HEK293T (cell line): ENCODE measurements at regions not wholly inside any gene's neighbourhood (a gene's known extent, or its start where the extent isn't known, plus 50 kb on each side); places are given as distances from the start of the nearest gene placed in this dataset.
"Not testable (repeated sequence)": the region's sequence is repeated elsewhere in the genome, so short reads cannot be mapped to it uniquely, and the experiment has no call there.

ENCODE experiments used
- CTCF ChIA-PET: fragments of 350-600 bp; formaldehyde crosslinking; extraction: SDS; loops from one replicate; lab custom pipeline; 2021; ENCODE audit warnings: antibody characterized with exemption, inconsistent platforms; lab: Yijun Ruan, JAX
- POLR2A ChIA-PET: fragments of 350-600 bp; formaldehyde crosslinking; extraction: SDS; loops from one replicate; lab custom pipeline; 2020; ENCODE audit warnings: antibody characterized with exemption, inconsistent platforms; lab: Yijun Ruan, JAX
- DNase-seq: peaks from one replicate; pipeline ENCODE4 v3.0.0; 2012; ENCODE audit warnings: mixed read lengths; ENCODE audit errors: extremely low spot score
- ARNT ChIP-seq: fragments of 450-650 bp; IDR thresholded peaks from 2 replicates; pipeline ENCODE4 v1.6.1; 2017; ENCODE audit warnings: mild to moderate bottlenecking
- BHLHE40 ChIP-seq: fragments of 450-650 bp; IDR thresholded peaks from 2 replicates; pipeline ENCODE4 v1.6.1; 2016; ENCODE audit warnings: mild to moderate bottlenecking, moderate library complexity, borderline replicate concordance
- CTBP1 ChIP-seq: fragments of 450-650 bp; IDR thresholded peaks from 2 replicates; pipeline ENCODE4 v1.6.1; 2016; ENCODE audit warnings: borderline replicate concordance
- ELF4 ChIP-seq: fragments of 450-650 bp; IDR thresholded peaks from 2 replicates; pipeline ENCODE4 v1.6.1; 2017; ENCODE audit warnings: antibody characterized with exemption
- FOXA1 ChIP-seq: fragments of 450-650 bp; IDR thresholded peaks from 2 replicates; pipeline ENCODE4 v1.6.1; 2016; ENCODE audit warnings: mild to moderate bottlenecking
- FOXK2 ChIP-seq: fragments of 450-650 bp; IDR thresholded peaks from 2 replicates; pipeline ENCODE4 v1.6.1; 2016; ENCODE audit warnings: mild to moderate bottlenecking
- FOXM1 ChIP-seq: fragments of 450-650 bp; IDR thresholded peaks from 2 replicates; pipeline ENCODE4 v1.6.1; 2017; ENCODE audit warnings: mild to moderate bottlenecking, borderline replicate concordance
- HDGF ChIP-seq: fragments of 450-650 bp; IDR thresholded peaks from 2 replicates; pipeline ENCODE4 v1.6.1; 2017; ENCODE audit warnings: antibody characterized with exemption, borderline replicate concordance
- L3MBTL2 ChIP-seq: fragments of 450-650 bp; conservative IDR thresholded peaks from 2 replicates; pipeline ENCODE4 v1.6.1; 2016; ENCODE audit warnings: mild to moderate bottlenecking
- LEF1 ChIP-seq: fragments of 450-650 bp; IDR thresholded peaks from 2 replicates; pipeline ENCODE4 v1.6.1; 2017; ENCODE audit warnings: mild to moderate bottlenecking, borderline replicate concordance
- NFRKB ChIP-seq: fragments of 450-650 bp; IDR thresholded peaks from 2 replicates; pipeline ENCODE4 v1.6.1; 2016; ENCODE audit warnings: mild to moderate bottlenecking, moderate library complexity
- SP1 ChIP-seq: fragments of 450-650 bp; IDR thresholded peaks from 2 replicates; pipeline ENCODE4 v1.6.1; 2017
- SUZ12 ChIP-seq: fragments of 450-650 bp; IDR thresholded peaks from 2 replicates; pipeline ENCODE4 v1.6.1; 2016; ENCODE audit warnings: mild to moderate bottlenecking
- TARDBP ChIP-seq: fragments of 450-650 bp; IDR thresholded peaks from 2 replicates; pipeline ENCODE4 v1.6.1; 2016
- ZNF384 ChIP-seq: fragments of 450-650 bp; IDR thresholded peaks from 2 replicates; pipeline ENCODE4 v1.6.1; 2016
- TF ChIP-seq, protein P1 (sequence below): fragments of 450-650 bp; IDR thresholded peaks from 2 replicates; pipeline ENCODE4 v1.6.1; 2016

DNA sequence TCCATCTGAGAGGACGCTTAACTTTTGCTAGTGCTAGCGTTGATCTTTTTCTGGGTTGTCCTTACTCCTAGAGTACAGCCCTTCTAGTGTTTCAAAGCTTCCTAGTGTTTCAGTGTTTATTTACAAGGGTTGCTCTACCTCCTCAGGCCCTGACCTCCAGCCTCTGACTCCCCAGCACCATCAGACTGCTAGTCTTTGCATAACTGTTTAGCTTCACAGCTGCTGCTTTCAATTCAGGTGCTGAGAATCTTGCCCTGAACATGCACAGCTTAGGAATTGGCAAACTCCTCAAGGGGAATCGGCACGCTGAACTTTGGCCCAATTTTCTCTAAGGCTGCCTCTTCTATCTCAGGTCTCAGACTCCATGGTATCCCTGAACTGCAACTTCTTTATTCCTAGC, 52.9 kb downstream of the OR52B4 start:
- CTCF ChIA-PET, POLR2A ChIA-PET, DNase-seq: not testable (repeated sequence)

DNA sequence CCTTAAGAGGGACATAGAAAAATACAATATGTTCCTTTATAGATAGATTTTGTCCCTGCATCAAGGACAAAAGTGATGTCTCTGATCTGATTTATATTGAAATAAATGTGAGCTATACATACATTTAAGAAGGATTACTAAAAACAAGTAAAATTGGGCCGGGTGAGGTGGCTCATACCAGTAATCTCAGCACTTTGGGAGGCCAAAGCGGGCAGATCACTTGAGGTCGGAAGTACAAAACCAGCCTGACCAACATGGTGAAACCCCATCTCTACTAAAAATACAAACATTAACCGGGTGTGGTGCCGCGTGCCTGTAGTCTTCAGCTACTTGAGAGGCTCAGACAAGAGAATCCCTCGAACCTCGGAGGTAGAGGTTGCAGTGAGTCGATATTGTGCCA, 91.0 kb downstream of the OR52B4 start:
- POLR2A ChIA-PET, CTCF ChIA-PET, DNase-seq: not testable (repeated sequence)

DNA sequence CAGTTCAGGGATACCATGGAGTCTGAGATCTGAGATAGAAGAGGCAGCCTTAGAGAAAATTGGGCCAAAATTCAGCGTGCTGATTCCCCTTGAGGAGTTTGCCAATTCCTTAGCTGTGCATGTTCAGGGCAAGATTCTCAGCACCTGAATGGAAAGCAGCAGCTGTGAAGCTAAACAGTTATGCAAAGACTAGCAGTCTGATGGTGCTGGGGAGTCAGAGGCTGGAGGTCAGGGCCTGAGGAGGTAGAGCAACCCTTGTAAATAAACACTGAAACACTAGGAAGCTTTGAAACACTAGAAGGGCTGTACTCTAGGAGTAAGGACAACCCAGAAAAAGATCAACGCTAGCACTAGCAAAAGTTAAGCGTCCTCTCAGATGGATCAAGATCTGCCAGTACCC, 117.1 kb downstream of the OR52B4 start:
- CTCF ChIA-PET, POLR2A ChIA-PET, DNase-seq: not testable (repeated sequence)

GRCh38 chr11:4249475-4249874, 118.7 kb downstream of the OR52B4 start:
- CTCF ChIA-PET, DNase-seq, POLR2A ChIA-PET: not testable (repeated sequence)

GRCh38 chr11:4237771-4238170, 130.4 kb downstream of the OR52B4 start:
- DNase-seq, CTCF ChIA-PET, POLR2A ChIA-PET: not testable (repeated sequence)

GRCh38 chr11:4218857-4219256, 124.3 kb downstream of the RRM1 start:
- POLR2A ChIA-PET, CTCF ChIA-PET, DNase-seq: not testable (repeated sequence)

DNA sequence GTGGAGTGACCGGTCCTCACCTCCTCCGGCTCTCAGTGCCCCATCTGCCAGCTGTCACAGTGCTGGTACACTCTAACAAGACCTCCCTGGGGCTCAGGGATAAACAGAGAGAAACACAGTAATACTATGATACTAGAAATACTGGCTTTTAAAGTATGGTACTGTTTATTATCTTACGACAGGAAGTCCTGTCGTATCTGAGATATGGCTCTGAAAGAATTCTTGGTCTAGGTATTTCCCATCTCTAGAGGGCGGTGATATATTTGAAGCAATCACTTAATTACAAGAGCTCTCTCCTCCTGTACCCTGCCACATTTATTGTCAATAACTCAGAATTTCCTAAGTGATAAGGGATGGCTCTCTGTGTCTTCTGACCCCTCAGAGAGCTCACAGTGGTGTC, 119.1 kb downstream of the RRM1 start:
- CTCF ChIA-PET: no interaction called here
- no peak for TF ChIP-seq NFRKB
- TF ChIP-seq ARNT: no peak
- no peak for TF ChIP-seq HDGF
- no peak for TF ChIP-seq LEF1

DNA sequence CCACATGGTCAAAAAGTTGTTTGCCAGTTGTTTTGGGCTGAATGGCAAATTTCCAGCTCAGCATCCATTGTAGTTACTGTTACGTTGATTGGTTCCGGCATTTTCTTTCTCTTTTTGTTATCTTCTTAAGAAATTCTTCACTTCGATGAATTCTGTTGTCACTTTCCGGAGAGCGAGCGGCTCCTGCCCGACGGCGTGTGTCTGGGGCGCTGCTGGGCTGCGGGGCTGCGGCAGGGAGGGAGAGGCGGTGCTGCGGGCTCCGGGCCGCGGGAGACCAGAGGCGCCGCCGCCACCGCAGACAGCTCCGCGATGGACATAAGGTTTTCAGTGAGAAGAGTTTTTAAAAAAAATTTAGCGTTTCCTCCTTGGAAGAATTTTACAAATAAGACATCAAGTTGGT, 117.4 kb downstream of the RRM1 start:
- DNase-seq: no peak
- ChIA-PET CTCF (no interaction called here), POLR2A (no interaction called here)
- no peak for TF ChIP-seq BHLHE40
- TF ChIP-seq TARDBP: no peak
- TF ChIP-seq SUZ12: no peak
- no peak for TF ChIP-seq LEF1
- TF ChIP-seq FOXA1: no peak
- TF ChIP-seq SP1: no peak
- no peak for TF ChIP-seq ARNT
- TF ChIP-seq ELF4: no peak
- TF ChIP-seq FOXM1: no peak
- TF ChIP-seq L3MBTL2: no peak
- TF ChIP-seq NFRKB: no peak
- no peak for TF ChIP-seq HDGF
- no peak for TF ChIP-seq ZNF384
- no peak for TF ChIP-seq FOXK2
- TF ChIP-seq CTBP1: no peak
- TF ChIP-seq, protein P1, sequence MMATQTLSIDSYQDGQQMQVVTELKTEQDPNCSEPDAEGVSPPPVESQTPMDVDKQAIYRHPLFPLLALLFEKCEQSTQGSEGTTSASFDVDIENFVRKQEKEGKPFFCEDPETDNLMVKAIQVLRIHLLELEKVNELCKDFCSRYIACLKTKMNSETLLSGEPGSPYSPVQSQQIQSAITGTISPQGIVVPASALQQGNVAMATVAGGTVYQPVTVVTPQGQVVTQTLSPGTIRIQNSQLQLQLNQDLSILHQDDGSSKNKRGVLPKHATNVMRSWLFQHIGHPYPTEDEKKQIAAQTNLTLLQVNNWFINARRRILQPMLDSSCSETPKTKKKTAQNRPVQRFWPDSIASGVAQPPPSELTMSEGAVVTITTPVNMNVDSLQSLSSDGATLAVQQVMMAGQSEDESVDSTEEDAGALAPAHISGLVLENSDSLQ: no peak

More for the DNA sequence above, 119.1 kb downstream of the RRM1 start:
- POLR2A ChIA-PET: no interaction called here
- no peak for DNase-seq

DNA sequence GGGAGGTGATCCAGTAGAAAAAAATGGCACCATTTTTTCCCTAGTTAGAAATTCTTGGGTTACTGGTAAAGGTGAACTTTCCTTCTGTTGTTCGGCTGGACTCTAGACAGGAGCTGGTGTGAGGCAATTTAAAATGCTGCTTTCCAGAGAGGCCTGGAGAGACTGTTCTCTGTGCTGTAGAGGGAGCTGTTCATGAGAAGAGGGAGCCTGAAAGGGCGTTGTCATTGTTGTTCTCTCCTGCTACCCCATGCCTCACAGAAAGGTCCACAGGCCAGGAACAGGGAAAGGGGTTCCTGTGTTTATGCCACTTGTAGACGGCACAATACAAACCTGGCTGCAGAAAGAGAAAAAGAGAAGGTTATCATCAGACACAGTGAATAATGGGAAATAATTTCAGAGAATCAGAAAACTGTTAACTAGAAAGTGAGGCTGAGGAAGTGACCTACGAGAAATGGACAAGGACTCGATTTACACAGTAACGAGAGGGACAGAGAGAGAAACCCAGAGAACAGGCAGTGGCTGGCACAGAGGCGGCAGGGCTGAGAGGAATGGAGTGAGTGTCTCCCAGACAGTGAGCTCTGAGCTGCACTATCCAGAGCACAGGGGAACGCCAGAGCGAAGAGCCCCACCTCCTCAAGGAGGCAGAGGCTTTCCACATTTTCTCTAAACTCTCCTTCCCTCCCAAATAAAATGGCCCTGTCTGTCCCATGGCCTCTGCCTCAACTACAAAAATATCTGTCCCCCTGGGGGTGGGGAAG, 109.2 kb downstream of the RRM1 start:
- no peak for DNase-seq
- ChIA-PET CTCF (interaction anchor here (3.4 kb wide), 1 partner anchor 17 kb away, joined by 16 read pairs; no protein-coding TSS in a partner anchor), POLR2A (no interaction called here)
- no peak for TF ChIP-seq TARDBP
- no peak for TF ChIP-seq SUZ12
- no peak for TF ChIP-seq CTBP1

DNA sequence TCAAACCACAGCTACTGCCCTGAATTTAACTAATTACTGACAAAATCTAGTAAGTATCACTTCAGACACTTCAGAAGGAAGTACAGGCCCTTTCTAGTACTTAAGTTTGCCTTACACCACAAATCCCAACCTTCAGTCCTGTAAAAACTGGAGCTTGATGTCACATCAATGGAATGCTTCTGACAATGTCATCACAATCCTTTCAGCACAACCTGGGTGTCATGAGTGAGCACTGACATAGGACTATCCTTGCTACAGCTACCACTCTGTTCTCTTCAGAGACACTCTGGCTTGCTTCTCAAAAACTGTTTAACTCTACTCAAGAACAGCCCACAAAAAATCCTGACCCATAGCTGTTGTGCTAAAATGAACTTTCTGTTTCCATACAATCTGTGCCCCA, 108.2 kb downstream of the RRM1 start:
- CTCF ChIA-PET: interaction anchor here (0.6 to 3.4 kb wide), 2 partner anchors 16 to 212 kb away, joined by 6 to 16 read pairs; no protein-coding TSS in a partner anchor
- no peak for DNase-seq
- POLR2A ChIA-PET: no interaction called here
- no peak for TF ChIP-seq ARNT
- no peak for TF ChIP-seq SUZ12
- TF ChIP-seq ZNF384: no peak
- TF ChIP-seq CTBP1: no peak
- TF ChIP-seq SP1: no peak
- TF ChIP-seq LEF1: no peak
